GM12873 (cell line): ENCODE measurements at regions not wholly inside any gene's neighbourhood (a gene's known extent, or its start where the extent isn't known, plus 50 kb on each side); places are given as distances from the start of the nearest gene placed in this dataset.

ENCODE experiments used
- TF ChIP-seq, protein P1 (sequence below): IDR thresholded peaks from 2 replicates; pipeline ENCODE4 v1.5.1; 2012; ENCODE audit warnings: low read depth, mild to moderate bottlenecking, moderate library complexity, low read length, control low read depth; ENCODE audit not compliant: insufficient read depth; ENCODE audit errors: missing control alignments

DNA sequence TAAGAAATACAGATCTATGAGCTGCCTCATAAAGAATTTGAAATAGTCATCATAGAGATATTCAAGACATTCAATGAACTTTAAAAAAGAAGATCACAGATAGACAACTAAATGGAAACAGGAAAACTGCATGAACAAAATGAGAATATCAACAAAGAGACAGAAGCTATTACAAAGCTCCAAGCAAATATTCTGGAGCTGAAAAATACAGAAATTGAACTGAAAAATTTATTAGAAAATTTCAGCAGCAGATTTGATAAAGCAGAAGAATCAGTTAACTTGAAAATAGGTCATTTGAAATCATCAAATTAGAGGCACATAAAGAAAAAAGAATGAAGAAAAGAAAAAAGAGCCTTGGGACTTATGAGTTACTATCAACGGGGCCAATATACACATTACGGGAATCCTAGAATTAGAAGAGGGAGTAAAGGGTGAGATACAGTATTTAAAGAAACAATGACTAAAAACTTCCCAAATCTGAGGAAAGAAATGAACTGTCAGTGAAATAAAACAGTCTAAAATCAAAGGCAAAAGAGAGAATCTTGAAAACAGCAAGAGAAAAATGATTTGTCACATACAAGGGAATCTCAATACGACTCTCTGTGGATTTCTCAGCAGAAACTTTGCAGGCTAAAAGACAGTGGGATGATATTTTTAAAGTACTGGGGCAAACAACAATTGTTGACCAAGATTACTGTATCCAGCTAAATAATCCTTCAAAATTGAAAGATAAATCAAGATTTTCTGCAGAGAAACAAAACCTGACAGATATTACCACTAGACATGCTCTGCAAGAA is 641.6 kb downstream of the ANKRD50 start:
- TF ChIP-seq, protein P1, sequence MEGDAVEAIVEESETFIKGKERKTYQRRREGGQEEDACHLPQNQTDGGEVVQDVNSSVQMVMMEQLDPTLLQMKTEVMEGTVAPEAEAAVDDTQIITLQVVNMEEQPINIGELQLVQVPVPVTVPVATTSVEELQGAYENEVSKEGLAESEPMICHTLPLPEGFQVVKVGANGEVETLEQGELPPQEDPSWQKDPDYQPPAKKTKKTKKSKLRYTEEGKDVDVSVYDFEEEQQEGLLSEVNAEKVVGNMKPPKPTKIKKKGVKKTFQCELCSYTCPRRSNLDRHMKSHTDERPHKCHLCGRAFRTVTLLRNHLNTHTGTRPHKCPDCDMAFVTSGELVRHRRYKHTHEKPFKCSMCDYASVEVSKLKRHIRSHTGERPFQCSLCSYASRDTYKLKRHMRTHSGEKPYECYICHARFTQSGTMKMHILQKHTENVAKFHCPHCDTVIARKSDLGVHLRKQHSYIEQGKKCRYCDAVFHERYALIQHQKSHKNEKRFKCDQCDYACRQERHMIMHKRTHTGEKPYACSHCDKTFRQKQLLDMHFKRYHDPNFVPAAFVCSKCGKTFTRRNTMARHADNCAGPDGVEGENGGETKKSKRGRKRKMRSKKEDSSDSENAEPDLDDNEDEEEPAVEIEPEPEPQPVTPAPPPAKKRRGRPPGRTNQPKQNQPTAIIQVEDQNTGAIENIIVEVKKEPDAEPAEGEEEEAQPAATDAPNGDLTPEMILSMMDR: no peak

DNA sequence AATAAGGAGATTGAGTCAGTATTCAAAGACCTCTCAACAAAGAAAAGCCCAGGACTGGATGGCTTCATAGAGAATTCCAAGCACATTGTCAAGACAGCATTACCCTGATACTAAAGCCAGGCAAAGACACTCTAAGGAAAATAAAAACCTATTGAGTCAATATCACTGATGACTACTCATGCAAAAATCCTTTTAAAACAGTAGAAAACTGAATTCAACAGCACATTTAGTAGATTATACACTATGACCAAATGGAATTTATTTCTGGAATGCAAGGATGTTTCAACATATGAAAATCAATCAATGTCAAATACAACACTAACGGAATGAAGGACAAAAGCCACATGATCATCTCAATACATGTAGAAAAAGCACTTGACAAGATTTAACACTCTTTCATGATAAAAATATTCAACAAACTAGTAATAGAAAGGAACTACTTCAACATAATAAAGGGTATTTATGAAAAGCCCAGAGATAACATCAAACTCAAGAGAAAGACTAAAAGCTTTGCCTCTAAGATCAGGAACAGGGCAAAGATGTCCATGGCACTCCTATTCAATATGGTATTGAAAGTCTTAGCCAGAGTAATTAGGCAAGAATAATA is 633.3 kb downstream of the ANKRD50 start:
- TF ChIP-seq, protein P1: no peak

DNA sequence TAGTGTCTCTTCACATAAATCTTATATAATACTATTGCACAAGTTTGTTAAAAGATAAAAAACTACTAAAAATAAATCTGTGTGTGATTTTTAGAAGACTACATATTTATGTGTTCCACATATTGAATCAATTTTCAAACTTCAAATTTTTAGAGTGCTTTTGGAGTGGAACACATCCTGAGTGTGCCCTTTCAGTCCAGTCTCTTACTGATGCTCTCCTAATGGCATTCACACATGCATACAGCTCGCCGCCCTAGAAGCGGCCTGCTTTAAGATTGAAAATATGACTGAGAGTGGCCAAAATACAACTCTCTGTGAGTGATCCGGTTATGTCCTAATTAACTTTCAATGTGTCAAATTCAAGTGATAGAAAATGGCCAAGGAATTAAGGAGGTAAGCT is 628.8 kb downstream of the ANKRD50 start:
- TF ChIP-seq, protein P1: no peak

DNA sequence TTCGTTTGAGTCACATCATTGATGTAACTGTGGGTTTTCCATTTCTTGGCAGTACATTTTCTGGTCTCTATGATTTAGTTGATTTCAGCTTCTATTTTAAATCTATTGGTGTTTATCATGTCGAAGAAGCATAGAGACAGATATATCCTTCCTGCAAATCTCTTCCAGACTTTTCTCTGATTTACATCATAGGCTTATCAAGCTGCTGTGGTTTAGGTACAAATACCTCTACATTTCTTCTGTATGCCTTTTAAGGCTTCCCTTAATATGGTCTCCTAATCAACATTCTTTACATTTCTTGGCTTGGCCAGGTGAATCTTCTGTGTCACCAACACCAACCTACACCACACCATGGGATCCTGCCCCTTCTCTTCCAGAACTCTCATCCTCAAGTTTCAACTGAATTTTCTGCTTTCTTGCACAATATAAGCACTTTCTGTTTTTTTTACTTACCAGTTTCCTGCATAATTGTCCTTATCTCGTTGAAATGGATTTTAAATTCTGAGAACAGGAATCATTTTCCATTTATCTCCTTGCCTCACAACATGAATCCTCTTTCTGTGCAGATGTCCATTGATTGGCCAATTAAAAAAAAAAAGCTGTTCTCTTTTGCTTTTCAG is 626.9 kb downstream of the ANKRD50 start:
- TF ChIP-seq, protein P1: no peak

DNA sequence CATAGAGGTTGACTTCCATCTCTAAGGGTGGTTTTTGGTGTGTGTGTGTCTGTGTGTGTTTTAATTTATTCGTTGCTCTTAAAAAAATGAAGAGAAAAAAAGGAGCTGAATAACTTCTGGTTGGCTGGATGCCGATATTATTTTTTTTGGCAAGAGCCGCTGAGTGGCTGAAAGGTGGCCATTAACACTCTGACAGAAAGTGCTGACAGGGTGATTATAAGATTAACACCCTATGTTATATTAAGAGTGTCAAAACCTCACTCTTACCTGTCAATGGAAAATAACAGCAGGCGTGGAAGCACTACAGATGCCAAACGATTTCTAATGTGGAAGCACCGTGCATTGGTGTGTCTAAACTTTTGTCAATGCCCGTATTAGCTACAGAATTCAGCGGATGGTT is 622.5 kb downstream of the ANKRD50 start:
- TF ChIP-seq, protein P1: no peak

DNA sequence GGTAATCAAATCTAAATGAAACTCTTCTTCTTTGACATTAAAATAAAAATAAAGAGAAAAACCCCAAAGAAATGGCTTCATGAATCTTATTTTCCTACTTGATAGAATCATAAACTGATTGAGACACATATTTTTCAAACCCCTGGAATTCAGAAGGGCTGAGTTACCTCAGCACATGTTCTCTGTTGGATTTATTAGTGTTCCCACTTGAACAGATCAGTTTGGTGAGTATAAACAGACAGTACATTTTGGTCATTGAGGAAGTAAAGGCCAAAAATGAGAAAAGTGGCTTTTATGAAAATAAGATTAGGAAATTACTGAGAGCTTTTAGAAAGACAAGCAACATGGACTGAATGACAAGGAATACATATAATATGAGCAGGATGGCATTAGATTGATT is 620.4 kb downstream of the ANKRD50 start:
- TF ChIP-seq, protein P1: no peak

DNA sequence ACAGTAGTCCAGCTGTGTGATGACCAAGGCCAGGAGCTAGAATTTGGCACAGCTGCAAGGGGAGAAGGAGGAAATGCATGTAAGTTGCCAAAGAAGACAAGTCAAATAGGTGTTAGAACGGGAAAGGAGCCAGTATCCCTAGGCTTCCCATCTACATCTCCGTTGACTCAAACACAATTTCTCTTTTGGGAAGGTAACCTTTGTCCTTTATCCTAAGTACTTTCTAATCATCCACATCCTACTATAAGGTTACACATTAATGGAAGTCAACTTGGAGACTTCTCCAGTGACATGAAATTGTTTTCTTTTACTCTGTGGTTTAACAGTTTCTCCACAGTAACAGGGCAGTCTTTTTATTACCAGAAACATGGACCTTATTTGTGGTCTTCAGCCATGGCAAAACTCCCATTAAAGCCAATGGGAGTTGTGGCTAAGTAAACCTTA is 620.0 kb downstream of the ANKRD50 start:
- TF ChIP-seq, protein P1: no peak
